Activated gamma-delta T cell treated with Interleukin-2 at 50 U/mL for 16 hours (primary cell): ENCODE measurements at regions not wholly inside any gene's neighbourhood (a gene's known extent, or its start where the extent isn't known, plus 50 kb on each side); places are given as distances from the start of the nearest gene placed in this dataset.
"Not testable (repeated sequence)": the region's sequence is repeated elsewhere in the genome, so short reads cannot be mapped to it uniquely, and the experiment has no call there.

Experiments
- DNase-seq: peaks from one replicate; pipeline ENCODE4 v3.0.0-alpha.2; 2020

GRCh38 chrX:8105531-8105930 lies 65.5 kb downstream of the VCX2 start:
- DNase-seq = no peak

GRCh38 chrX:8103655-8104054 lies 67.4 kb downstream of the VCX2 start:
- no peak for DNase-seq

GRCh38 chrX:8091510-8091909 lies 79.6 kb downstream of the VCX2 start:
- no peak for DNase-seq

DNA sequence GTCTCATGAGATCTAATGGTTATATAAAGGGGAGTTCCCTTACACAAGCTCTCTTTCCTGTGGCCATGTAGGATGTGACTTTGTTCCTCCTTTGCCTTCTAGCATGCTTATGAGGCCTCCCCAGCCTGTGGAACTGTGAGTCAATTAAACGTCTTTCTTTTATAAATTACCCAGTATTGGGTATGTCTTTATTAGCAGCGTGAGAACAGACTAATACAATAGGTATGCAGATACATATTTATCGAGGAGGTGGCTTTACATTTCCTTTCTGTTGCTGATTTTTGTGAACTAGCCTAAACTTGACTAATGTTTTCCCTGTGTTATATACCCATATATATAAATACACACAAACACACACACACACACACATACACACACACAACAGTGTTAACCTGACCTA lies 80.2 kb downstream of the VCX2 start:
- DNase-seq = no peak

- no peak for DNase-seq
Measured at GRCh38 chrX:8090482-8090881, 80.6 kb downstream of the VCX2 start.

DNA sequence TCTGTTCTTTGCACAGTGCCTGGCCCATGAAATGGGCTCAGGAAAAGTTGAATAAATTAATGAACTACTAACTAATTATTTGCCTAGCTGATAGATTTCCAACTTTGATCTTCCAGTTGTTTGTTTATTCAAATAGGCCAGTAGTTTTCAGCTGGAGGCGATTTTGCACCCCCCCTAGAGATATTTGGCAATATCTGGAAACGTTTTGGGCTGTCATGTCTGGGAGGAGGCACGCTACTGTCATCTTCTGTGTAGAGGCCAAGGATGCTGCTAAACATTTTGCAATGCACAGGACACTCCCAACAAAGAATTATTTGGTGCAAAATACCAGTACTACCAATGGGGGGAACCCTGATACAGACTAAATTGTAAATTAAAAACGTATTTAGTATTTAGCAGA lies 81.9 kb downstream of the VCX2 start:
- no peak for DNase-seq

GRCh38 chrX:8084006-8084405 lies 87.1 kb downstream of the VCX2 start:
- no peak for DNase-seq

DNA sequence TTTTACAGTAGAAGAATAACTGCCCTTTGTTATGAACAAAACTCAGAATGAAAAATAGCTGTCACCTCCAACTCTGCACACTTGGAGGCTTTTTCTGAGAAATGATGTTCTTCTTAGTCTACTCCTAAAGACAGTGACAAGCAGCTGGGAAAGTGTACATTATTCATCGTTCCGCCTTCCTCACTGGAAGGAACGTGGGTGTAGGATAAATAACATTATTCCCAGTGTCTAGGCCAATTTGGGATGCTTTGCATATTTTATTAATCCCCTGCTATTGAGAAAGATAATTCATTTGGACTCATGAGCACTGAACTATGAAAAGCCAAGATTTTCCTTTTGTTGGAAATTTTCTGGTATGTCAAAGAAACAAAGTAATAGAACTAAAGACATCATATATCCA lies 87.8 kb downstream of the VCX2 start:
- no peak for DNase-seq

DNA sequence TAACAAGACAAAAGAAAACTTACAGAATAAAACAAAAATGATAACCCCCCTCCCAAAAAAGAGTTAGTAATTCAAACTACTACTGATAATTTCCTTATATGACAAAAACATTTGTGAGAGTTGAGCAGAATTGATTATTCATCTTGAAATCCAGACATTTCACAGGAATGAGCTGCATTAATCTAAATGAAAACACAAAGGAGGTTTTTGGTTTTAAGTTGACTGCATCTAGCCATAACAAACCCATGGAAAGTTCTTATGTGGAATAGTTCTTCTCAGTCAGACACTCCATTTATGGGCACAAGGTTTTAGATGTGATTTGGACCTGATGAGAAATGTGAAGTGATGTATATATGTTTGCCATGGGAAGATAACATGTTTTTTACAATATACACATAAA lies 95.4 kb downstream of the VCX2 start:
- DNase-seq = no peak

DNA sequence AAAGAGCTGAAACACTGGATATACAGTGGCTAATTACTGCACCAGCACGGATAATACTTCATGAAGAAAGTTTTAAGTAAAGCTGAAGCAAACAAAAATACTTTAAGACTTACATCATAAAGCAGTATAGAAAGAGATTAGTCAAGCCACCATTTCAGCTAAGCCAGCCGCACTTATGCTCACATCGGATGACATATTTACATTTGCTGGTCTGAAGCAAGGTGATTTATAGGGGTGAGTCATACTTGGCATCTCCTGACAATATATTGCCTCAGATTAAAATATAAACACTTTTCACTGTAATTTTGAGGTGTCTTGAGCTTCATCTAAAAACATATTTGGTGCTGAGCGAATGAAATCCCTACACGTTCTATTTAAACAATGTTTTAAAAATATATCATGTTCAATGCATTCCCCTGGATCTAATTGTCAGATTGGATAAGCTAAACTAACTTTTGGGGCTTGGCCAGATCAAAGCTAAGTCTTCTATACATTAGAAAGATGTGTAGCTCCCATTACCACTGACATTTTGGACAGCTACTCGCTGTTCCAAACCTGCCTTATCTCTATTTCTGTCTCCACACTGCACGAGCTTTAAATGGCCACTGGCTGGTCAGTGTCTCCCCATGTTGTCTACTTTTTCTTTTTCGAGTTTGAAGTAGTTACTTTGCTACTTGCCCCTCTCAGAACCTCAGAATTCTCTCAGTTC lies 103.2 kb downstream of the VCX2 start:
- no peak for DNase-seq

GRCh38 chrX:8052909-8053308 lies 118.2 kb downstream of the VCX2 start:
- DNase-seq = no peak

GRCh38 chrX:8049827-8050226 lies 121.2 kb downstream of the VCX2 start:
- DNase-seq = no peak

DNA sequence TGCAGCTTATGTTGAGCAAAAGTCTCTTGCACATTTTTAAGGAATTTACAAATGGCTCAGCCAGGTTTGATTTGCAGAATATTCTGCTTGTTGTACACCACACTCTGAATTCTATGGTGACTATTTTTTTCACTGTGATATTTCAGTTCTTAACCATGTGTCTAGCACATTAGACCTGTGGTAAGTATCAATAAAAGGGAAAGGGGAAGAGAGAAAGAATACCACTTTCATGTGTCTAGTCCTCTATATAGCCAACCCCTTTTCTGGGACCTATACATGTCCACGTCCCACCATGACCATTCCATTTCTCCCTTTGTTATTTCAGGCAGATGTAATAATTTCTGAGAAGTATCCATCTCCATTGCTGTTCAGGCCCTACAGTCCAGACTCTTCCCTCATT lies 121.3 kb upstream of the PNPLA4 start:
- no peak for DNase-seq

GRCh38 chrX:8044947-8045346 lies 117.7 kb upstream of the PNPLA4 start:
- DNase-seq = no peak

DNA sequence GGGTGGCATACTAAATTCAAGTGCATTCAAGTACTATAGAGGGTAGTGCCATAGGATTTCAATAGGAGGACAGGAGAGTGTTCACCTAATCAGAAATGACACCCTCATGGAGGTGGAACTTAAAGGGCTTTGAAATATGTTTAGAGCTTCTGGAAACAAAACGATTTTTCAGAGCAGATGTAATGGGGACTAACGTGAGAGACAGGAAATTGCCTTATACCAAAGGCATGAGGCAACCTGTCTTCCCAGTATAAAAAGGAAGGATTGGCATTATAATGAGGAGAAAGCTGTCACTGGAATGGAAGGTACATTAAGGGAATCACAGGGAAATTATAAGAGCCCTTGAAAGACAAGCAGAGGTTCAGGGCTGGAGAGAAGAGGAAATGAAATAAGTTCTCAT lies 116.3 kb upstream of the PNPLA4 start:
- no peak for DNase-seq

DNA sequence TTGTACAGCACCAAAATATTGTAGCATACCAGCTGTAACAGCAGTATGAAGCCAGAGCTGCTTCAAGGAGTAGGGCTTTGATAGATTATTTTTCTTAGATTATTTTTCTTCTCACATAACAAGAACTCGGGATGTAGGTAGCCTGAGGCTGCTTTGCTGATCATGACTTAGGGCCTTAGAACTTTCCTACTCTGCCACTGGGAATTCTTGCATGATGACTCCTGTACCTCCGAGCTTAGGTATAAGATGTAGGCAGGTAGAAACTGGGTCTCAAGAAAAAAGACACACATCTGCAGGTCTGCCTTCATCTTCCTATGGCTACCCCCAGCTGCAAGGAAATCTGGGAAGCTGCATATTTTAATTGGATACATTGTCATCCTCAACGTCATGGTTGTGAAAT lies 115.9 kb upstream of the PNPLA4 start:
- no peak for DNase-seq

- DNase-seq = no peak
Measured at GRCh38 chrX:8042304-8042703, 115.1 kb upstream of the PNPLA4 start.

GRCh38 chrX:8039711-8040110 lies 112.5 kb upstream of the PNPLA4 start:
- not testable (repeated sequence) for DNase-seq

GRCh38 chrX:8037593-8038348 lies 110.6 kb upstream of the PNPLA4 start:
- no peak for DNase-seq

DNA sequence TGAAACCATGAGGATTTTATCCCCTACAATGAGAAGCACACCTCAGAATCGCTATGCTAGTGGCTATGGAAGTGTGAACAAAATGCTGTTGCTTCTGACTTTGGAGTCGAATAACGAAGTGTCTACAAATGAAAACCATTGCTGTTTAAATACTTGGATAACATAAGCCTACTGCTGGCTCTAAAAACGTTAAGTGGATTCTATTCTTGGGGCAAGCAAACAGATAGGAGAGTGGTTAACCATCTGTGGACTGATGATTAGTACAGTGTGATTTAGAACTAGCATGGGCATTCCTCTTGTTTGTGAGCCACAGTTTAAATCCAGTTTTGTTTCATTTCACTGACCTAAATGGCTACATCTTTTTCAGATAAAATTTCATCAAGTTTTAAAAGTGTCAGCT lies 109.7 kb upstream of the PNPLA4 start:
- no peak for DNase-seq

GRCh38 chrX:8034058-8034457 lies 106.8 kb upstream of the PNPLA4 start:
- no peak for DNase-seq

DNA sequence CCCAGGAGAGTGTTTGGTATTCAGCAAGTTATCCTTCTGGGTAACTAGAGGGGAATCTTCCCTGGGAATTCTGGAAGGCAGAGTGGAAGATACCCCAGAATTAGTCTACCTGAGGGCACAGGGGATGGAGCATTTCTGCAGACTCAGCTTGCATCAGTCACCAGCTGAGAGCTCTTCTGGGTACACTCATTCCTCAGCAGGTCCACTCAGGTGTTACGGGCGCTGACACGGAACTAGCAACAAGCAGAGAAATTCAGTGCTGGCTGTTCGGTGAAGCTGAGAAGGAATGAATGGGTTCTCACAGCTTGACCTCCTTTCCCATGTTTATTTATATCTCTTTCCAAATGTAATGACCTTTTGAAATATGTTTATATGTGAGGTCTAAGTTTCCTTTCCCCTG lies 106.0 kb upstream of the PNPLA4 start:
- no peak for DNase-seq

GRCh38 chrX:8030361-8030760 lies 103.1 kb upstream of the PNPLA4 start:
- no peak for DNase-seq

DNA sequence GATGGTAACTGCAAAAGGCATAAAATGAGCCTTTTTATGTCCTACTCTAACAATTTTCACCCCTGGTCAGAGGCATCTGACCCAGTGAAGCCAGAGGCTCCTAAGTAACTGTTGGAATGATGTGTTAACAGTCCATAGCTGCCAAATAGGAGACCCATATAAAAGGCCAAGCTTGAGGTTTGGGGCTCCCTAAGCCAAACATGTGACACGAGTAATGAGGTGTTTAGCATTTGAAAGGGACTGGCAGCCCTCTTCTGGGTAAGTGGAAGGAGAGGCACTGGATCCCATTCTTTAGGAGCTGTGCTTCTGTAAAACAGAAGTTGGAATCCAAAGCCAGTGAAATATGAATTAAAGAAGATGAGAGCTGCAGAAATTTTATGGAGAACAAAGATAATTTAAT lies 100.6 kb upstream of the PNPLA4 start:
- no peak for DNase-seq

DNA sequence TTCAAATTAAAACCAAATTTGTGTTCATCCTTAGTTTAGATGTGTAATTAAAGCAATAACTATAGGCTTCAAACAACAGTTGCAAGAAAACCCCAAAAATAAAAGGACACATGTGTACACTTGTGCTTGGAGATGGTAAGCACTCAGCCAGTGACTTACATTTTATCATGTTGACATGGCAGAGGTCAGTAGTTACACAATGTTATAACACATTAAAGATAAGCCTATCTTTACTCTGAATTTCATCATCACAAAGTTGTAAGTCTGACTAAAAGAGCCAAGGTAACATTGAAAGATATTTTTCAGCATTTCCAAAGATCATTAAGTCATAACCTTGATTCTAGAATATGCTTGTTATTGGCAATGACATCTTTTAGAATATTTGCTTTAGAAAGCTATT lies 98.5 kb upstream of the PNPLA4 start:
- DNase-seq = no peak
